Globus pallidus (tissue), 1 donor: ENCODE measurements at regions not wholly inside any gene's neighbourhood (a gene's known extent, or its start where the extent isn't known, plus 50 kb on each side); places are given as distances from the start of the nearest gene placed in this dataset.

Source experiments
- DNase-seq: peaks from one replicate; pipeline ENCODE4 v3.0.0-alpha.2; 2015; ENCODE audit warnings: low spot score

- DNase-seq = no peak
These were observed 58.4 kb downstream of the SLC25A47 start for GRCh38 chr14:100381395-100382105.

- DNase-seq = no peak
These were observed 58.9 kb downstream of the SLC25A47 start for GRCh38 chr14:100382106-100382455.

GRCh38 chr14:100383727-100384158, 60.6 kb downstream of the SLC25A47 start:
- peak; percentile 42 for DNase-seq

GRCh38 chr14:100384277-100384676, 61.1 kb downstream of the SLC25A47 start:
- no peak for DNase-seq

GRCh38 chr14:100384819-100385813, 62.0 kb downstream of the SLC25A47 start:
- peak; percentile 63 for DNase-seq

- DNase-seq = no peak
These were observed 63.0 kb downstream of the SLC25A47 start for GRCh38 chr14:100386121-100386520.

GRCh38 chr14:100386846-100387245, 63.7 kb downstream of the SLC25A47 start:
- DNase-seq = no peak

GRCh38 chr14:100387450-100387849, 64.3 kb downstream of the SLC25A47 start:
- no peak for DNase-seq

GRCh38 chr14:100388103-100389054, 65.2 kb downstream of the SLC25A47 start:
- DNase-seq = no peak

- DNase-seq = no peak
These were observed 66.5 kb downstream of the SLC25A47 start for GRCh38 chr14:100389497-100390104.

GRCh38 chr14:100391173-100391572, 68.0 kb downstream of the SLC25A47 start:
- no peak for DNase-seq

GRCh38 chr14:100391724-100392123, 68.6 kb downstream of the SLC25A47 start:
- no peak for DNase-seq

GRCh38 chr14:100392356-100392755, 69.2 kb downstream of the SLC25A47 start:
- no peak for DNase-seq

GRCh38 chr14:100393362-100393761, 70.2 kb downstream of the SLC25A47 start:
- DNase-seq = no peak

GRCh38 chr14:100393906-100394732, 71.0 kb downstream of the SLC25A47 start:
- DNase-seq = no peak

- DNase-seq = no peak
These were observed 71.9 kb downstream of the SLC25A47 start for GRCh38 chr14:100394886-100395672.

- no peak for DNase-seq
These were observed 73.2 kb downstream of the SLC25A47 start for GRCh38 chr14:100396266-100396795.

GRCh38 chr14:100397005-100397404, 73.9 kb downstream of the SLC25A47 start:
- DNase-seq = no peak

- no peak for DNase-seq
These were observed 74.9 kb downstream of the SLC25A47 start for GRCh38 chr14:100398044-100398443.
